ENCODE measurements at regions not wholly inside any gene's neighbourhood (a gene's known extent, or its start where the extent isn't known, plus 50 kb on each side); places are given as distances from the start of the nearest gene placed in this dataset.

- Mint-ChIP-seq H3K9me3 (peaks cover 0 to 2% (median 0%) of the 10 kb centered on the region in 5 donors), H3K4me1 (no peaks in the 10 kb centered on the region), H3K27me3 (peaks cover 13 to 43% of the 10 kb centered on the region in 2 donors), H3K4me3 (no peak overlapping the region), H3K27ac (no peak overlapping the region), H3K36me3 (no peaks in the 10 kb centered on the region)
- Histone ChIP-seq H3K4me1 (ENCODE audit: insufficient read depth, low read length) (no peaks in the 10 kb centered on the region), H3K4me3 (ENCODE audit: low read length) (no peak overlapping the region), H3K36me3 (ENCODE audit: insufficient read depth, low read length) (no peaks in the 10 kb centered on the region), H3K9me3 (ENCODE audit: low read length) (no peaks in the 10 kb centered on the region), H3K27ac (ENCODE audit: low read depth, low read length) (no peak overlapping the region), H3K27me3 (ENCODE audit: insufficient read depth, low read length, poor library complexity, severe bottlenecking) (no peaks in the 10 kb centered on the region)
- ChIA-PET POLR2A (no interaction called here), CTCF (no interaction called here)
- DNase-seq = no peak
These were observed 331.8 kb upstream of the XYLT1 start for GRCh38 chr16:17802571-17802970.

GRCh38 chr16:17801068-17801467 lies 330.3 kb upstream of the XYLT1 start:
- Mint-ChIP-seq H3K4me1 (no peaks in the 10 kb centered on the region), H3K36me3 (no peaks in the 10 kb centered on the region), H3K4me3 (no peak overlapping the region), H3K27ac (no peak overlapping the region), H3K27me3 (peaks cover 15 to 31% of the 10 kb centered on the region in 2 donors), H3K9me3 (peaks cover 0 to under 1% (median 0%) of the 10 kb centered on the region in 5 donors)
- no peak overlapping the region for H3K27ac ChIP-seq (ENCODE audit: low read depth, low read length)
- no peak overlapping the region for H3K4me3 ChIP-seq (ENCODE audit: low read length)
- CTCF ChIA-PET = interaction anchor here (1.4 kb wide), 1 partner anchor 13 kb away, joined by 3 read pairs; no protein-coding TSS in a partner anchor
- no peaks in the 10 kb centered on the region for H3K9me3 ChIP-seq (ENCODE audit: low read length)
- no peak for DNase-seq
- no peaks in the 10 kb centered on the region for H3K27me3 ChIP-seq (ENCODE audit: insufficient read depth, low read length, poor library complexity, severe bottlenecking)
- no peaks in the 10 kb centered on the region for H3K36me3 ChIP-seq (ENCODE audit: insufficient read depth, low read length)
- H3K4me1 ChIP-seq (ENCODE audit: insufficient read depth, low read length) = no peaks in the 10 kb centered on the region
- POLR2A ChIA-PET = no interaction called here

GRCh38 chr16:17798716-17799115 lies 328.0 kb upstream of the XYLT1 start:
- Mint-ChIP-seq H3K9me3 (no peaks in the 10 kb centered on the region), H3K36me3 (no peaks in the 10 kb centered on the region), H3K27ac (no peak overlapping the region), H3K4me3 (no peak overlapping the region), H3K4me1 (no peaks in the 10 kb centered on the region), H3K27me3 (peaks cover 12 to 17% of the 10 kb centered on the region in 2 donors)
- Histone ChIP-seq H3K9me3 (ENCODE audit: low read length) (no peaks in the 10 kb centered on the region), H3K27ac (ENCODE audit: low read depth, low read length) (no peak overlapping the region), H3K4me1 (ENCODE audit: insufficient read depth, low read length) (no peaks in the 10 kb centered on the region), H3K36me3 (ENCODE audit: insufficient read depth, low read length) (no peaks in the 10 kb centered on the region), H3K27me3 (ENCODE audit: insufficient read depth, low read length, poor library complexity, severe bottlenecking) (no peaks in the 10 kb centered on the region), H3K4me3 (ENCODE audit: low read length) (no peak overlapping the region)
- ChIA-PET POLR2A (no interaction called here), CTCF (interaction anchor here (1.4 kb wide), 1 partner anchor 25 kb away, joined by 3 read pairs; no protein-coding TSS in a partner anchor)
- no peak for DNase-seq

- H3K4me1 Mint-ChIP-seq = no peaks in the 10 kb centered on the region
- no peak for DNase-seq
These were observed 322.6 kb upstream of the XYLT1 start for GRCh38 chr16:17793354-17793753.

GRCh38 chr16:17784073-17784472 lies 313.3 kb upstream of the XYLT1 start:
- no peaks in the 10 kb centered on the region for H3K9me3 ChIP-seq (ENCODE audit: low read length)
- CTCF ChIA-PET = no interaction called here
- no peaks in the 10 kb centered on the region for H3K36me3 ChIP-seq (ENCODE audit: insufficient read depth, low read length)
- no peak overlapping the region for H3K4me3 Mint-ChIP-seq
- H3K4me1 Mint-ChIP-seq = no peaks in the 10 kb centered on the region
- no peaks in the 10 kb centered on the region for H3K36me3 Mint-ChIP-seq
- no peak overlapping the region for H3K27ac Mint-ChIP-seq
- peaks cover 3% of the 10 kb centered on the region for H3K27me3 ChIP-seq (ENCODE audit: insufficient read depth, low read length, poor library complexity, severe bottlenecking)
- H3K9me3 Mint-ChIP-seq = peaks cover 0 to 2% (median 0%) of the 10 kb centered on the region in 5 donors
- no peak overlapping the region for H3K27ac ChIP-seq (ENCODE audit: low read depth, low read length)
- H3K4me1 ChIP-seq (ENCODE audit: insufficient read depth, low read length) = no peaks in the 10 kb centered on the region
- no peak overlapping the region for H3K4me3 ChIP-seq (ENCODE audit: low read length)
- DNase-seq = no peak
- POLR2A ChIA-PET = no interaction called here
- H3K27me3 Mint-ChIP-seq = peaks cover 1 to 14% of the 10 kb centered on the region in 2 donors

More at GRCh38 chr16:17793354-17793753, 322.6 kb upstream of the XYLT1 start:
- no peak overlapping the region for H3K27ac Mint-ChIP-seq
- Histone ChIP-seq H3K36me3 (ENCODE audit: insufficient read depth, low read length) (no peaks in the 10 kb centered on the region), H3K27ac (ENCODE audit: low read depth, low read length) (no peak overlapping the region), H3K27me3 (ENCODE audit: insufficient read depth, low read length, poor library complexity, severe bottlenecking) (no peaks in the 10 kb centered on the region), H3K4me1 (ENCODE audit: insufficient read depth, low read length) (no peaks in the 10 kb centered on the region), H3K4me3 (ENCODE audit: low read length) (no peak overlapping the region), H3K9me3 (ENCODE audit: low read length) (no peaks in the 10 kb centered on the region)
- H3K4me3 Mint-ChIP-seq = no peak overlapping the region
- POLR2A ChIA-PET = no interaction called here
- no peaks in the 10 kb centered on the region for H3K36me3 Mint-ChIP-seq
- H3K9me3 Mint-ChIP-seq = peaks cover 0 to 2% (median 0%) of the 10 kb centered on the region in 5 donors
- CTCF ChIA-PET = no interaction called here
- H3K27me3 Mint-ChIP-seq = peaks cover 8 to 18% of the 10 kb centered on the region in 2 donors

GRCh38 chr16:17780181-17780580 lies 309.4 kb upstream of the XYLT1 start:
- H3K36me3 ChIP-seq (ENCODE audit: insufficient read depth, low read length) = no peaks in the 10 kb centered on the region
- ChIA-PET CTCF (no interaction called here), POLR2A (no interaction called here)
- peaks cover 0 to 8% (median 0%) of the 10 kb centered on the region in 5 donors for H3K9me3 Mint-ChIP-seq
- no peaks in the 10 kb centered on the region for H3K36me3 Mint-ChIP-seq
- H3K27ac ChIP-seq (ENCODE audit: low read depth, low read length) = no peak overlapping the region
- no peak overlapping the region for H3K4me3 ChIP-seq (ENCODE audit: low read length)
- H3K4me1 ChIP-seq (ENCODE audit: insufficient read depth, low read length) = no peaks in the 10 kb centered on the region
- H3K9me3 ChIP-seq (ENCODE audit: low read length) = no peaks in the 10 kb centered on the region
- no peak overlapping the region for H3K4me3 Mint-ChIP-seq
- no peak for DNase-seq
- H3K27me3 Mint-ChIP-seq = peaks cover 10 to 18% of the 10 kb centered on the region in 2 donors
- H3K4me1 Mint-ChIP-seq = no peaks in the 10 kb centered on the region
- no peak overlapping the region for H3K27ac Mint-ChIP-seq
- H3K27me3 ChIP-seq (ENCODE audit: insufficient read depth, low read length, poor library complexity, severe bottlenecking) = peaks cover 3% of the 10 kb centered on the region

GRCh38 chr16:17777408-17777863 lies 306.7 kb upstream of the XYLT1 start:
- Histone ChIP-seq H3K4me1 (ENCODE audit: insufficient read depth, low read length) (no peaks in the 10 kb centered on the region), H3K36me3 (ENCODE audit: insufficient read depth, low read length) (no peaks in the 10 kb centered on the region), H3K9me3 (ENCODE audit: low read length) (no peaks in the 10 kb centered on the region), H3K27me3 (ENCODE audit: insufficient read depth, low read length, poor library complexity, severe bottlenecking) (no peaks in the 10 kb centered on the region), H3K27ac (ENCODE audit: low read depth, low read length) (no peak overlapping the region), H3K4me3 (ENCODE audit: low read length) (no peak overlapping the region)
- no peak overlapping the region for H3K27ac Mint-ChIP-seq
- H3K9me3 Mint-ChIP-seq = peaks cover 0 to 8% (median 0%) of the 10 kb centered on the region in 5 donors
- DNase-seq = no peak
- ChIA-PET CTCF (no interaction called here), POLR2A (no interaction called here)
- no peaks in the 10 kb centered on the region for H3K4me1 Mint-ChIP-seq
- H3K4me3 Mint-ChIP-seq = no peak overlapping the region
- no peaks in the 10 kb centered on the region for H3K36me3 Mint-ChIP-seq
- H3K27me3 Mint-ChIP-seq = peaks cover 20 to 29% of the 10 kb centered on the region in 2 donors

GRCh38 chr16:17776888-17777287 lies 306.1 kb upstream of the XYLT1 start:
- Mint-ChIP-seq H3K36me3 (no peaks in the 10 kb centered on the region), H3K27ac (peak overlapping the region in 1 of 8 donors; percentile 19), H3K9me3 (peaks cover 0 to 8% (median 0%) of the 10 kb centered on the region in 5 donors), H3K27me3 (peaks cover 20 to 27% of the 10 kb centered on the region in 2 donors), H3K4me1 (no peaks in the 10 kb centered on the region), H3K4me3 (no peak overlapping the region)
- POLR2A ChIA-PET = no interaction called here
- H3K9me3 ChIP-seq (ENCODE audit: low read length) = no peaks in the 10 kb centered on the region
- CTCF ChIA-PET = no interaction called here
- no peak overlapping the region for H3K4me3 ChIP-seq (ENCODE audit: low read length)
- H3K36me3 ChIP-seq (ENCODE audit: insufficient read depth, low read length) = no peaks in the 10 kb centered on the region
- no peaks in the 10 kb centered on the region for H3K4me1 ChIP-seq (ENCODE audit: insufficient read depth, low read length)
- no peaks in the 10 kb centered on the region for H3K27me3 ChIP-seq (ENCODE audit: insufficient read depth, low read length, poor library complexity, severe bottlenecking)
- no peak overlapping the region for H3K27ac ChIP-seq (ENCODE audit: low read depth, low read length)
- DNase-seq = no peak

- Mint-ChIP-seq H3K9me3 (peaks cover 0 to 8% (median 0%) of the 10 kb centered on the region in 5 donors), H3K4me3 (no peak overlapping the region), H3K27ac (no peak overlapping the region), H3K4me1 (no peaks in the 10 kb centered on the region), H3K27me3 (peaks cover 20 to 27% of the 10 kb centered on the region in 2 donors), H3K36me3 (no peaks in the 10 kb centered on the region)
- Histone ChIP-seq H3K27ac (ENCODE audit: low read depth, low read length) (no peak overlapping the region), H3K9me3 (ENCODE audit: low read length) (no peaks in the 10 kb centered on the region), H3K4me3 (ENCODE audit: low read length) (no peak overlapping the region), H3K36me3 (ENCODE audit: insufficient read depth, low read length) (no peaks in the 10 kb centered on the region), H3K27me3 (ENCODE audit: insufficient read depth, low read length, poor library complexity, severe bottlenecking) (no peaks in the 10 kb centered on the region), H3K4me1 (ENCODE audit: insufficient read depth, low read length) (no peaks in the 10 kb centered on the region)
- ChIA-PET CTCF (no interaction called here), POLR2A (no interaction called here)
- no peak for DNase-seq
These were observed 305.7 kb upstream of the XYLT1 start for GRCh38 chr16:17776465-17776864.
